ENCODE measurements at regions not wholly inside any gene's neighbourhood (a gene's known extent, or its start where the extent isn't known, plus 50 kb on each side); places are given as distances from the start of the nearest gene placed in this dataset.

- no peak overlapping the region for H3K4me3 ChIP-seq (ENCODE audit: low read depth, low read length)
- no peaks in the 10 kb centered on the region for H3K36me3 ChIP-seq (ENCODE audit: control insufficient read depth, insufficient read depth, low read length)
- no peaks in the 10 kb centered on the region for H3K4me1 ChIP-seq (ENCODE audit: control insufficient read depth, insufficient read depth, low read length)
- WGBS (ENCODE audit: insufficient coverage), result no CpG with 5 or more reads among the region's 1 CpG
- no peak overlapping the region for H3K27ac ChIP-seq (ENCODE audit: low read depth, low read length)
- no peak for DNase-seq (ENCODE audit: low read depth in 4 of 6, low spot score in 6 of 6)
- no peaks in the 10 kb centered on the region for H3K27me3 ChIP-seq (ENCODE audit: control insufficient read depth, insufficient read depth, low read length)
- no peaks in the 10 kb centered on the region for H3K9me3 ChIP-seq (ENCODE audit: control insufficient read depth, insufficient read depth, low read length)
These were observed 1054.7 kb upstream of the CNTN5 start for GRCh38 chr11:97965849-97966646.

- H3K9me3 ChIP-seq (ENCODE audit: control insufficient read depth, insufficient read depth, low read length), result no peaks in the 10 kb centered on the region
- no CpG with 5 or more reads among the region's 3 CpGs for WGBS (ENCODE audit: insufficient coverage)
- no peak for DNase-seq (ENCODE audit: low read depth in 4 of 6, low spot score in 6 of 6)
- no peaks in the 10 kb centered on the region for H3K4me1 ChIP-seq (ENCODE audit: control insufficient read depth, insufficient read depth, low read length)
- H3K36me3 ChIP-seq (ENCODE audit: control insufficient read depth, insufficient read depth, low read length), result no peaks in the 10 kb centered on the region
- H3K27ac ChIP-seq (ENCODE audit: low read depth, low read length), result no peak overlapping the region
- H3K4me3 ChIP-seq (ENCODE audit: low read depth, low read length), result no peak overlapping the region
- H3K27me3 ChIP-seq (ENCODE audit: control insufficient read depth, insufficient read depth, low read length), result no peaks in the 10 kb centered on the region
These were observed 1053.8 kb upstream of the CNTN5 start for GRCh38 chr11:97966901-97967300.

GRCh38 chr11:97968071-97968470, 1052.7 kb upstream of the CNTN5 start:
- Histone ChIP-seq H3K27me3 (ENCODE audit: control insufficient read depth, insufficient read depth, low read length) (no peaks in the 10 kb centered on the region), H3K4me1 (ENCODE audit: control insufficient read depth, insufficient read depth, low read length) (no peaks in the 10 kb centered on the region), H3K27ac (ENCODE audit: low read depth, low read length) (no peak overlapping the region), H3K9me3 (ENCODE audit: control insufficient read depth, insufficient read depth, low read length) (no peaks in the 10 kb centered on the region), H3K36me3 (ENCODE audit: control insufficient read depth, insufficient read depth, low read length) (no peaks in the 10 kb centered on the region), H3K4me3 (ENCODE audit: low read depth, low read length) (no peak overlapping the region)
- DNase-seq (ENCODE audit: low read depth in 4 of 6, low spot score in 6 of 6), result no peak
- 100% methylated on average over 1 of the region's 2 CpGs for WGBS (ENCODE audit: insufficient coverage)

GRCh38 chr11:97972731-97973130, 1048.0 kb upstream of the CNTN5 start:
- no peak overlapping the region for H3K4me3 ChIP-seq (ENCODE audit: low read depth, low read length)
- no peak for DNase-seq (ENCODE audit: low read depth in 4 of 6, low spot score in 6 of 6)
- H3K27ac ChIP-seq (ENCODE audit: low read depth, low read length), result no peak overlapping the region
- H3K4me1 ChIP-seq (ENCODE audit: control insufficient read depth, insufficient read depth, low read length), result no peaks in the 10 kb centered on the region
- H3K36me3 ChIP-seq (ENCODE audit: control insufficient read depth, insufficient read depth, low read length), result no peaks in the 10 kb centered on the region
- WGBS (ENCODE audit: insufficient coverage), result 87% methylated on average over 3 of the region's 5 CpGs
- no peaks in the 10 kb centered on the region for H3K27me3 ChIP-seq (ENCODE audit: control insufficient read depth, insufficient read depth, low read length)
- no peaks in the 10 kb centered on the region for H3K9me3 ChIP-seq (ENCODE audit: control insufficient read depth, insufficient read depth, low read length)

- H3K27ac ChIP-seq (ENCODE audit: low read depth, low read length), result no peak overlapping the region
- H3K4me1 ChIP-seq (ENCODE audit: control insufficient read depth, insufficient read depth, low read length), result no peaks in the 10 kb centered on the region
- no peaks in the 10 kb centered on the region for H3K36me3 ChIP-seq (ENCODE audit: control insufficient read depth, insufficient read depth, low read length)
- no peak for DNase-seq (ENCODE audit: low read depth in 4 of 6, low spot score in 6 of 6)
- 100% methylated on average over 1 of the region's 10 CpGs for WGBS (ENCODE audit: insufficient coverage)
- H3K4me3 ChIP-seq (ENCODE audit: low read depth, low read length), result no peak overlapping the region
- H3K9me3 ChIP-seq (ENCODE audit: control insufficient read depth, insufficient read depth, low read length), result no peaks in the 10 kb centered on the region
- no peaks in the 10 kb centered on the region for H3K27me3 ChIP-seq (ENCODE audit: control insufficient read depth, insufficient read depth, low read length)
These were observed 1047.3 kb upstream of the CNTN5 start for GRCh38 chr11:97973352-97973857.

- no CpG with 5 or more reads among the region's 1 CpG for WGBS (ENCODE audit: insufficient coverage)
- Histone ChIP-seq H3K4me3 (ENCODE audit: low read depth, low read length) (no peak overlapping the region), H3K27ac (ENCODE audit: low read depth, low read length) (no peak overlapping the region), H3K9me3 (ENCODE audit: control insufficient read depth, insufficient read depth, low read length) (no peaks in the 10 kb centered on the region), H3K36me3 (ENCODE audit: control insufficient read depth, insufficient read depth, low read length) (no peaks in the 10 kb centered on the region), H3K27me3 (ENCODE audit: control insufficient read depth, insufficient read depth, low read length) (no peaks in the 10 kb centered on the region), H3K4me1 (ENCODE audit: control insufficient read depth, insufficient read depth, low read length) (no peaks in the 10 kb centered on the region)
- DNase-seq (ENCODE audit: low read depth in 4 of 6, low spot score in 6 of 6), result no peak
These were observed 1045.8 kb upstream of the CNTN5 start for GRCh38 chr11:97974798-97975498.

GRCh38 chr11:97977726-97978125, 1043.0 kb upstream of the CNTN5 start:
- H3K4me3 ChIP-seq (ENCODE audit: low read depth, low read length), result no peak overlapping the region
- H3K27me3 ChIP-seq (ENCODE audit: control insufficient read depth, insufficient read depth, low read length), result no peaks in the 10 kb centered on the region
- DNase-seq (ENCODE audit: low read depth in 4 of 6, low spot score in 6 of 6), result no peak

GRCh38 chr11:97979741-97980140, 1041.0 kb upstream of the CNTN5 start:
- Histone ChIP-seq H3K9me3 (ENCODE audit: control insufficient read depth, insufficient read depth, low read length) (no peaks in the 10 kb centered on the region), H3K27me3 (ENCODE audit: control insufficient read depth, insufficient read depth, low read length) (no peaks in the 10 kb centered on the region), H3K4me3 (ENCODE audit: low read depth, low read length) (no peak overlapping the region), H3K36me3 (ENCODE audit: control insufficient read depth, insufficient read depth, low read length) (no peaks in the 10 kb centered on the region), H3K4me1 (ENCODE audit: control insufficient read depth, insufficient read depth, low read length) (no peaks in the 10 kb centered on the region), H3K27ac (ENCODE audit: low read depth, low read length) (no peak overlapping the region)
- 100% methylated on average over 1 of the region's 2 CpGs for WGBS (ENCODE audit: insufficient coverage)
- DNase-seq (ENCODE audit: low read depth in 4 of 6, low spot score in 6 of 6), result no peak

More at GRCh38 chr11:97977726-97978125, 1043.0 kb upstream of the CNTN5 start:
- Histone ChIP-seq H3K36me3 (ENCODE audit: control insufficient read depth, insufficient read depth, low read length) (no peaks in the 10 kb centered on the region), H3K9me3 (ENCODE audit: control insufficient read depth, insufficient read depth, low read length) (no peaks in the 10 kb centered on the region), H3K27ac (ENCODE audit: low read depth, low read length) (no peak overlapping the region), H3K4me1 (ENCODE audit: control insufficient read depth, insufficient read depth, low read length) (no peaks in the 10 kb centered on the region)
- no CpG with 5 or more reads among the region's 1 CpG for WGBS (ENCODE audit: insufficient coverage)

- no peaks in the 10 kb centered on the region for H3K27me3 ChIP-seq (ENCODE audit: control insufficient read depth, insufficient read depth, low read length)
- no peak overlapping the region for H3K4me3 ChIP-seq (ENCODE audit: low read depth, low read length)
- H3K9me3 ChIP-seq (ENCODE audit: control insufficient read depth, insufficient read depth, low read length), result no peaks in the 10 kb centered on the region
- no peak for DNase-seq (ENCODE audit: low read depth in 4 of 6, low spot score in 6 of 6)
- H3K4me1 ChIP-seq (ENCODE audit: control insufficient read depth, insufficient read depth, low read length), result no peaks in the 10 kb centered on the region
- 94% methylated on average over 6 of the region's 6 CpGs for WGBS (ENCODE audit: insufficient coverage)
- H3K27ac ChIP-seq (ENCODE audit: low read depth, low read length), result no peak overlapping the region
- no peaks in the 10 kb centered on the region for H3K36me3 ChIP-seq (ENCODE audit: control insufficient read depth, insufficient read depth, low read length)
These were observed 1038.2 kb upstream of the CNTN5 start for GRCh38 chr11:97982512-97982911.

GRCh38 chr11:97989121-97989520, 1031.6 kb upstream of the CNTN5 start:
- no peaks in the 10 kb centered on the region for H3K4me1 ChIP-seq (ENCODE audit: control insufficient read depth, insufficient read depth, low read length)
- no CpG with 5 or more reads among the region's 2 CpGs for WGBS (ENCODE audit: insufficient coverage)
- no peaks in the 10 kb centered on the region for H3K36me3 ChIP-seq (ENCODE audit: control insufficient read depth, insufficient read depth, low read length)
- H3K9me3 ChIP-seq (ENCODE audit: control insufficient read depth, insufficient read depth, low read length), result no peaks in the 10 kb centered on the region
- no peak overlapping the region for H3K27ac ChIP-seq (ENCODE audit: low read depth, low read length)
- H3K4me3 ChIP-seq (ENCODE audit: low read depth, low read length), result no peak overlapping the region
- DNase-seq (ENCODE audit: low read depth in 4 of 6, low spot score in 6 of 6), result no peak
- no peaks in the 10 kb centered on the region for H3K27me3 ChIP-seq (ENCODE audit: control insufficient read depth, insufficient read depth, low read length)

Data from spinal cord (tissue), 9 donors.